WTC11 (cell line): ENCODE measurements at regions not wholly inside any gene's neighbourhood (a gene's known extent, or its start where the extent isn't known, plus 50 kb on each side); places are given as distances from the start of the nearest gene placed in this dataset.

Experiments
- ATAC-seq: fragments of 200-7000 bp; cut with Tn5 transposase; 2 replicates; pipeline ENCODE4 v1.10.0; 2021; ENCODE audit warnings: mild to moderate bottlenecking, moderate library complexity
- CTCF ChIA-PET: fragments of 300-600 bp; sonication (Branson Sonifier 250); formaldehyde crosslinking; loops from one replicate; lab custom pipeline; 2021; ENCODE audit warnings: antibody characterized with exemption; lab: Charles Lee
- POLR2A ChIA-PET: fragments of 350-600 bp; sonication (Branson Sonifier 250); formaldehyde crosslinking; loops from one replicate; lab custom pipeline; 2021; ENCODE audit warnings: antibody characterized with exemption; lab: Charles Lee
- DNase-seq: peaks from one replicate; pipeline ENCODE4 v3.0.0; 2021; ENCODE audit warnings: low spot score
- H3K27ac Mint-ChIP-seq: 2 replicates; pipeline ENCODE4 v1.8.0; 2021; ENCODE audit warnings: mixed read lengths
- H3K27me3 Mint-ChIP-seq: 2 replicates; pipeline ENCODE4 v1.8.0; 2021; ENCODE audit warnings: low read depth, mild to moderate bottlenecking, moderate library complexity, mixed read lengths
- H3K36me3 Mint-ChIP-seq: 2 replicates; pipeline ENCODE4 v1.8.0; 2021; ENCODE audit warnings: mixed read lengths
- H3K4me1 Mint-ChIP-seq: 2 replicates; pipeline ENCODE4 v1.8.0; 2022; ENCODE audit warnings: mixed read lengths
- H3K4me3 Mint-ChIP-seq: 2 replicates; pipeline ENCODE4 v1.8.0; 2021; ENCODE audit warnings: mild to moderate bottlenecking, moderate library complexity, mixed read lengths
- H3K9me3 Mint-ChIP-seq: 2 replicates; pipeline ENCODE4 v1.8.0; 2021; ENCODE audit warnings: mixed read lengths
- ELF4 ChIP-seq: sonication (generic); formaldehyde crosslinking; IDR thresholded peaks from 2 replicates; pipeline ENCODE4 v1.8.1; 2022; ENCODE audit warnings: low read depth, mild to moderate bottlenecking, moderate library complexity, missing genetic modification reagents
- ESRRA ChIP-seq: sonication (generic); formaldehyde crosslinking; IDR thresholded peaks from 2 replicates; pipeline ENCODE4 v1.8.1; 2022; ENCODE audit warnings: mild to moderate bottlenecking, missing genetic modification reagents, borderline replicate concordance
- GRHL2 ChIP-seq: fragments of 250-450 bp; sonication (Bioruptor Pico); IDR thresholded peaks from 2 replicates; pipeline ENCODE4 v1.8.0; 2022; ENCODE audit warnings: mild to moderate bottlenecking, moderate library complexity; ENCODE audit not compliant: insufficient replicate concordance, severe bottlenecking
- IRF2 ChIP-seq: sonication (generic); formaldehyde crosslinking; IDR thresholded peaks from 2 replicates; pipeline ENCODE4 v1.8.0; 2022; ENCODE audit warnings: low read depth, missing genetic modification reagents, borderline replicate concordance
- JAZF1 ChIP-seq: fragments of 250-450 bp; sonication (Bioruptor Pico); IDR thresholded peaks from 2 replicates; pipeline ENCODE4 v1.9.0; 2021; ENCODE audit warnings: moderate library complexity, mild to moderate bottlenecking, inconsistent platforms
- NFATC4 ChIP-seq: fragments of 250-450 bp; sonication (Bioruptor Pico); IDR thresholded peaks from 2 replicates; pipeline ENCODE4 v1.9.0; 2021; ENCODE audit warnings: mild to moderate bottlenecking
- NR1H2 ChIP-seq: sonication (generic); formaldehyde crosslinking; IDR thresholded peaks from 2 replicates; pipeline ENCODE4 v1.9.0; 2021; ENCODE audit warnings: mild to moderate bottlenecking, moderate library complexity, missing genetic modification reagents
- RORB ChIP-seq: fragments of 250-450 bp; sonication (Bioruptor Pico); IDR thresholded peaks from 2 replicates; pipeline ENCODE4 v1.9.0; 2021; ENCODE audit warnings: mild to moderate bottlenecking
- SMAD3 ChIP-seq: sonication (generic); formaldehyde crosslinking; IDR thresholded peaks from 2 replicates; pipeline ENCODE4 v1.8.0; 2022; ENCODE audit warnings: missing genetic modification reagents, mild to moderate bottlenecking, borderline replicate concordance
- ZNF317 ChIP-seq: sonication (generic); formaldehyde crosslinking; IDR thresholded peaks from 2 replicates; pipeline ENCODE4 v1.8.1; 2023; ENCODE audit warnings: low read depth, mild to moderate bottlenecking, moderate library complexity, missing genetic modification reagents, borderline replicate concordance
- ZNF396 ChIP-seq: fragments of 250-450 bp; sonication (Bioruptor Pico); IDR thresholded peaks from 2 replicates; pipeline ENCODE4 v1.8.0; 2021; ENCODE audit warnings: mild to moderate bottlenecking, moderate library complexity, borderline replicate concordance
- ZNF416 ChIP-seq: fragments of 250-450 bp; sonication (Bioruptor Pico); IDR thresholded peaks from 2 replicates; pipeline ENCODE4 v1.9.0; 2021; ENCODE audit warnings: mild to moderate bottlenecking, inconsistent platforms
- TF ChIP-seq, protein P1 (sequence below): sonication (generic); formaldehyde crosslinking; IDR thresholded peaks from 2 replicates; pipeline ENCODE4 v1.8.0; 2022; ENCODE audit warnings: mild to moderate bottlenecking, missing genetic modification reagents
- TF ChIP-seq, protein P2 (sequence below): sonication (generic); formaldehyde crosslinking; conservative IDR thresholded peaks from 2 replicates; pipeline ENCODE4 v1.8.1; 2023; ENCODE audit warnings: mild to moderate bottlenecking, low read depth, missing genetic modification reagents, moderate library complexity
- TF ChIP-seq, protein P3 (sequence below): sonication (generic); formaldehyde crosslinking; IDR thresholded peaks from 2 replicates; pipeline ENCODE4 v1.8.0; 2022; ENCODE audit warnings: missing genetic modification reagents
- TF ChIP-seq, protein P4 (sequence below): fragments of 200-600 bp; IDR thresholded peaks from 2 replicates; pipeline ENCODE4 v1.8.0; 2022; ENCODE audit warnings: antibody characterized with exemption
- TF ChIP-seq, protein P5 (sequence below): sonication (generic); formaldehyde crosslinking; IDR thresholded peaks from 2 replicates; pipeline ENCODE4 v1.8.0; 2023; ENCODE audit warnings: missing genetic modification reagents

DNA sequence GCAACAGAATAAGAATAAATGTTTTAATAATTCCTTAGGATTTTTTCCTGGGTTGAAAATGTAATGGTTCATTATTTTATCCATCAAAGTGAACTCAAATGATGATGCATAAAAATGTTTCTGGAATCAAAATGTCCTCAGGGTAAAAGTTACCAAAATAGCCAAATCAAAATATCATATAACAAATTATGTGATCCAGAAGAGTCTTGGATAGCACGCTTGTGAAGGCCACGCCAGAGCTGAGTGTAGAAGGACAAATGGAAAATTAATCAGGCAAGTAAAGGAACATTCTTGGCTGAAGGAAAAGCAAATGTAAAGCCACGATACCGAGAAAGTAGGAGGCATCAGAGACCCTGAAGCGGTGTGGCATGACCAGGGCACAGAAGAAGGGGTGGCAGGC lies 169.2 kb downstream of the CAPZA3 start:
- no peak for ATAC-seq
- DNase-seq = no peak
- Mint-ChIP-seq H3K4me1 (0 out of 2 replicates have a peak, but pooled peaks cover 8% of the 10 kb centered on the region), H3K27ac (no peak overlapping the region), H3K36me3 (peaks cover 6% of the 10 kb centered on the region; the same call in 1 of the 2 replicates), H3K27me3 (no peaks in the 10 kb centered on the region), H3K9me3 (peaks cover 27% of the 10 kb centered on the region), H3K4me3 (no peak overlapping the region)
- POLR2A ChIA-PET = no interaction called here
- CTCF ChIA-PET = no interaction called here
- no peak for TF ChIP-seq GRHL2
- no peak for TF ChIP-seq ZNF416 (CRISPR knock-in tag)
- TF ChIP-seq ZNF396 (CRISPR knock-in tag) = no peak
- TF ChIP-seq, protein P1, sequence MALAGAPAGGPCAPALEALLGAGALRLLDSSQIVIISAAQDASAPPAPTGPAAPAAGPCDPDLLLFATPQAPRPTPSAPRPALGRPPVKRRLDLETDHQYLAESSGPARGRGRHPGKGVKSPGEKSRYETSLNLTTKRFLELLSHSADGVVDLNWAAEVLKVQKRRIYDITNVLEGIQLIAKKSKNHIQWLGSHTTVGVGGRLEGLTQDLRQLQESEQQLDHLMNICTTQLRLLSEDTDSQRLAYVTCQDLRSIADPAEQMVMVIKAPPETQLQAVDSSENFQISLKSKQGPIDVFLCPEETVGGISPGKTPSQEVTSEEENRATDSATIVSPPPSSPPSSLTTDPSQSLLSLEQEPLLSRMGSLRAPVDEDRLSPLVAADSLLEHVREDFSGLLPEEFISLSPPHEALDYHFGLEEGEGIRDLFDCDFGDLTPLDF (CRISPR knock-in tag) = no peak
- TF ChIP-seq IRF2 (CRISPR knock-in tag) = no peak
- TF ChIP-seq ZNF317 (CRISPR knock-in tag) = no peak
- TF ChIP-seq, protein P2, sequence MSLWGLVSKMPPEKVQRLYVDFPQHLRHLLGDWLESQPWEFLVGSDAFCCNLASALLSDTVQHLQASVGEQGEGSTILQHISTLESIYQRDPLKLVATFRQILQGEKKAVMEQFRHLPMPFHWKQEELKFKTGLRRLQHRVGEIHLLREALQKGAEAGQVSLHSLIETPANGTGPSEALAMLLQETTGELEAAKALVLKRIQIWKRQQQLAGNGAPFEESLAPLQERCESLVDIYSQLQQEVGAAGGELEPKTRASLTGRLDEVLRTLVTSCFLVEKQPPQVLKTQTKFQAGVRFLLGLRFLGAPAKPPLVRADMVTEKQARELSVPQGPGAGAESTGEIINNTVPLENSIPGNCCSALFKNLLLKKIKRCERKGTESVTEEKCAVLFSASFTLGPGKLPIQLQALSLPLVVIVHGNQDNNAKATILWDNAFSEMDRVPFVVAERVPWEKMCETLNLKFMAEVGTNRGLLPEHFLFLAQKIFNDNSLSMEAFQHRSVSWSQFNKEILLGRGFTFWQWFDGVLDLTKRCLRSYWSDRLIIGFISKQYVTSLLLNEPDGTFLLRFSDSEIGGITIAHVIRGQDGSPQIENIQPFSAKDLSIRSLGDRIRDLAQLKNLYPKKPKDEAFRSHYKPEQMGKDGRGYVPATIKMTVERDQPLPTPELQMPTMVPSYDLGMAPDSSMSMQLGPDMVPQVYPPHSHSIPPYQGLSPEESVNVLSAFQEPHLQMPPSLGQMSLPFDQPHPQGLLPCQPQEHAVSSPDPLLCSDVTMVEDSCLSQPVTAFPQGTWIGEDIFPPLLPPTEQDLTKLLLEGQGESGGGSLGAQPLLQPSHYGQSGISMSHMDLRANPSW (CRISPR knock-in tag) = no peak
- TF ChIP-seq NFATC4 (CRISPR knock-in tag) = no peak
- TF ChIP-seq, protein P3, sequence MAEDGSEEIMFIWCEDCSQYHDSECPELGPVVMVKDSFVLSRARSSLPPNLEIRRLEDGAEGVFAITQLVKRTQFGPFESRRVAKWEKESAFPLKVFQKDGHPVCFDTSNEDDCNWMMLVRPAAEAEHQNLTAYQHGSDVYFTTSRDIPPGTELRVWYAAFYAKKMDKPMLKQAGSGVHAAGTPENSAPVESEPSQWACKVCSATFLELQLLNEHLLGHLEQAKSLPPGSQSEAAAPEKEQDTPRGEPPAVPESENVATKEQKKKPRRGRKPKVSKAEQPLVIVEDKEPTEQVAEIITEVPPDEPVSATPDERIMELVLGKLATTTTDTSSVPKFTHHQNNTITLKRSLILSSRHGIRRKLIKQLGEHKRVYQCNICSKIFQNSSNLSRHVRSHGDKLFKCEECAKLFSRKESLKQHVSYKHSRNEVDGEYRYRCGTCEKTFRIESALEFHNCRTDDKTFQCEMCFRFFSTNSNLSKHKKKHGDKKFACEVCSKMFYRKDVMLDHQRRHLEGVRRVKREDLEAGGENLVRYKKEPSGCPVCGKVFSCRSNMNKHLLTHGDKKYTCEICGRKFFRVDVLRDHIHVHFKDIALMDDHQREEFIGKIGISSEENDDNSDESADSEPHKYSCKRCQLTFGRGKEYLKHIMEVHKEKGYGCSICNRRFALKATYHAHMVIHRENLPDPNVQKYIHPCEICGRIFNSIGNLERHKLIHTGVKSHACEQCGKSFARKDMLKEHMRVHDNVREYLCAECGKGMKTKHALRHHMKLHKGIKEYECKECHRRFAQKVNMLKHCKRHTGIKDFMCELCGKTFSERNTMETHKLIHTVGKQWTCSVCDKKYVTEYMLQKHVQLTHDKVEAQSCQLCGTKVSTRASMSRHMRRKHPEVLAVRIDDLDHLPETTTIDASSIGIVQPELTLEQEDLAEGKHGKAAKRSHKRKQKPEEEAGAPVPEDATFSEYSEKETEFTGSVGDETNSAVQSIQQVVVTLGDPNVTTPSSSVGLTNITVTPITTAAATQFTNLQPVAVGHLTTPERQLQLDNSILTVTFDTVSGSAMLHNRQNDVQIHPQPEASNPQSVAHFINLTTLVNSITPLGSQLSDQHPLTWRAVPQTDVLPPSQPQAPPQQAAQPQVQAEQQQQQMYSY (CRISPR knock-in tag) = no peak
- TF ChIP-seq, protein P4, sequence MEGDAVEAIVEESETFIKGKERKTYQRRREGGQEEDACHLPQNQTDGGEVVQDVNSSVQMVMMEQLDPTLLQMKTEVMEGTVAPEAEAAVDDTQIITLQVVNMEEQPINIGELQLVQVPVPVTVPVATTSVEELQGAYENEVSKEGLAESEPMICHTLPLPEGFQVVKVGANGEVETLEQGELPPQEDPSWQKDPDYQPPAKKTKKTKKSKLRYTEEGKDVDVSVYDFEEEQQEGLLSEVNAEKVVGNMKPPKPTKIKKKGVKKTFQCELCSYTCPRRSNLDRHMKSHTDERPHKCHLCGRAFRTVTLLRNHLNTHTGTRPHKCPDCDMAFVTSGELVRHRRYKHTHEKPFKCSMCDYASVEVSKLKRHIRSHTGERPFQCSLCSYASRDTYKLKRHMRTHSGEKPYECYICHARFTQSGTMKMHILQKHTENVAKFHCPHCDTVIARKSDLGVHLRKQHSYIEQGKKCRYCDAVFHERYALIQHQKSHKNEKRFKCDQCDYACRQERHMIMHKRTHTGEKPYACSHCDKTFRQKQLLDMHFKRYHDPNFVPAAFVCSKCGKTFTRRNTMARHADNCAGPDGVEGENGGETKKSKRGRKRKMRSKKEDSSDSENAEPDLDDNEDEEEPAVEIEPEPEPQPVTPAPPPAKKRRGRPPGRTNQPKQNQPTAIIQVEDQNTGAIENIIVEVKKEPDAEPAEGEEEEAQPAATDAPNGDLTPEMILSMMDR = no peak
- TF ChIP-seq, protein P5, sequence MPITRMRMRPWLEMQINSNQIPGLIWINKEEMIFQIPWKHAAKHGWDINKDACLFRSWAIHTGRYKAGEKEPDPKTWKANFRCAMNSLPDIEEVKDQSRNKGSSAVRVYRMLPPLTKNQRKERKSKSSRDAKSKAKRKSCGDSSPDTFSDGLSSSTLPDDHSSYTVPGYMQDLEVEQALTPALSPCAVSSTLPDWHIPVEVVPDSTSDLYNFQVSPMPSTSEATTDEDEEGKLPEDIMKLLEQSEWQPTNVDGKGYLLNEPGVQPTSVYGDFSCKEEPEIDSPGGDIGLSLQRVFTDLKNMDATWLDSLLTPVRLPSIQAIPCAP (CRISPR knock-in tag) = no peak
- TF ChIP-seq RORB (CRISPR knock-in tag) = no peak
- TF ChIP-seq NR1H2 (CRISPR knock-in tag) = no peak
- no peak for TF ChIP-seq ESRRA
- no peak for TF ChIP-seq SMAD3 (CRISPR knock-in tag)
- no peak for TF ChIP-seq ELF4
- TF ChIP-seq JAZF1 (CRISPR knock-in tag) = no peak
